Retina (tissue), 1 donor: ENCODE measurements at regions not wholly inside any gene's neighbourhood (a gene's known extent, or its start where the extent isn't known, plus 50 kb on each side); places are given as distances from the start of the nearest gene placed in this dataset.

ENCODE experiments used
- DNase-seq: peaks from one replicate; pipeline ENCODE4 v3.0.0-alpha.2; 2016

- DNase-seq = peak; percentile 95
These were observed 213.3 kb downstream of the SEMA6A start for GRCh38 chr5:116361171-116361967.

GRCh38 chr5:116360008-116360853 lies 214.4 kb downstream of the SEMA6A start:
- DNase-seq = no peak

DNA sequence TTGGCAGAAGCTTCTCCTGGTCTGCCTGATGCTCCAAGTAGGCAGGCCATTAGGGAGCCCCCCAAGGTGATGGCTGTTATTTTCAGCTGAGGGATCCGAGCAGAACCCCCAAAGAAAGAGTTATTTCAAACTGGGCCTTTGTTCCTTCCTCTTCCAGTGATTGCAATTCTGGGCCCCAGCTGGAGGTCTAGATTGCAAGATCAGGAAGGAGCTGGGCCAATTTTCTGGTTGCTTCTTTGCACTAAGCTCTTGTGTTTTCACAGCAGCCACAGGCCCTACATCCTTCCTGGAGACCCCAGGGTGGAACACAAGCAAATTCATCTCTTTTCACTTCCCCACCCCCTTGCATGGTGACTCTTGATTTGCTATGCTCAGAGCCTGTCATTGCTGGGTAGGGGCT lies 215.0 kb downstream of the SEMA6A start:
- DNase-seq = no peak

DNA sequence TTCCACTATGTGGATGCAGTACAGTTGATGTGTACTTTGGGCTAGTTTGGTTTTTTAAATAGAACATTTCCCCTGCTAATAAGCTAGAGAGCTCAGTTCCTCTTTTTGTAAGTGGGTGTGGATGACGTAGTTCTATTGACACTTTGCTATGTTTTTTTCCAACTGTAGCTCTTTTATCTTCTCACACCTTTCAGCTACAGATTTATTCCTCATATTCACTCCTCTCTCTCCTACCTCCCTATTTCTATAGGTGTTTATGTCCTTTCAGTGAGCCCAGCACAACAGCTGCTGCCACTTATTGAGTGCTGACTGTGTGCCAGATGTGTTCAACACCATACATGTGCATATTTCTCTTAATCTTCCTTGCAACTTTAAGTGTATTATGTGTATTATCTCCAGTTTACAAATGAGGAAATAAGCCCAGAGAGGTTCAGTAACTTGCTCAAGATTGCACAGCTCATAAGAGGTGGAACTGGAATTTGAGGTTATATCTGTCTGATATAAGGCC lies 215.7 kb downstream of the SEMA6A start:
- DNase-seq = no peak

- DNase-seq = no peak
These were observed 216.6 kb downstream of the SEMA6A start for GRCh38 chr5:116358015-116358523.

GRCh38 chr5:116355819-116356601 lies 218.6 kb downstream of the SEMA6A start:
- DNase-seq = no peak

DNA sequence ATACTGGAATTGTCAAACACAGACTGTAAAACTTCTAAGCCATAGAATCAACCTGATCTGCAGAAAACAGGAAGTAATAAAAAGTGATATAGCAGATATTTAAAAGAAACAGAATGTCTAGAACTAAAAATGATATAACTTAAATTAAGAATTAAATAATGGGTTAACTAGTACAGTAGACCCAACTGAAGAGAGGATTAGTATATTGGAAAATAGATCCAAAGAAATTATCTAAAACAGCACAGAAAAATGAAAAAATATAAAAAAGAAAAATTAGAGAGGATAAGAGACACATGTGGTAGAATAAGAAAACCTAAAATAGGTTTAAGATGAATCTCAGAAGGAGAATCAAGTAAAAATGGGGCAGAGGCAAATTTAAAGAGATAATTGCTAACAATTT lies 219.9 kb downstream of the SEMA6A start:
- DNase-seq = no peak

- DNase-seq = no peak
These were observed 227.0 kb downstream of the SEMA6A start for GRCh38 chr5:116347657-116348056.

DNA sequence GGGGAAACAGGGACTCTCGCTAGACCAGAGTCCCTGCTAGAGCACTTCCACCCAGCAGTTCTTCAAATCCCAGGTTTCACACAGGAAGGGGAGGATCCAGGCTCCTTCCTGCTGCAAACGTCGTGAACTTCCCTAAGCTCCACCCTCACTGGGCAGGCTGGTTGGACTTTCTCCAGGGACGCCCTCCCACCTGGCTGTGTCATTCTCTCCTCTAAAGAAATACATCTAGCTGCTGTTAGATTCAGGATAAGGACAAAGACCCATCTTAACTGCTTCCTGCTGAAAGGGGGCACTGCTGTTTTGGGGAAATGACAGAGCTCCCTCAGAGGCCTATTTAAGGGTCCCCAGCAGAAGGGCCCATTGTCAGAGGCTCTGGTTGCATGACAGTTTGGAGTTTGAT lies 230.7 kb downstream of the SEMA6A start:
- no peak for DNase-seq
